SK-N-SH treated with all-trans-retinoic acid at 6 μM for 48 hours (cell line): ENCODE measurements at regions not wholly inside any gene's neighbourhood (a gene's known extent, or its start where the extent isn't known, plus 50 kb on each side); places are given as distances from the start of the nearest gene placed in this dataset.

Source experiments
- ESRRG ChIP-seq: fragments of 250-450 bp; sonication (Bioruptor Pico); IDR thresholded peaks from 2 replicates; pipeline ENCODE4 v1.6.1; 2021; ENCODE audit warnings: mild to moderate bottlenecking
- ISL1 ChIP-seq: fragments of 250-450 bp; sonication (Bioruptor Pico); IDR thresholded peaks from 2 replicates; pipeline ENCODE4 v2.1.2; 2022; ENCODE audit warnings: mild to moderate bottlenecking, moderate library complexity
- PPARA ChIP-seq: fragments of 250-450 bp; sonication (Bioruptor Pico); IDR thresholded peaks from 2 replicates; pipeline ENCODE4 v1.5.0; 2020; ENCODE audit warnings: mild to moderate bottlenecking, borderline replicate concordance
- TF ChIP-seq, protein P1 (sequence below): fragments of 250-450 bp; sonication (Bioruptor Pico); IDR thresholded peaks from 2 replicates; pipeline ENCODE4 v1.5.0; 2020; ENCODE audit warnings: mild to moderate bottlenecking, moderate library complexity

GRCh38 chr11:27830206-27830605 lies 130.0 kb upstream of the BDNF start:
- TF ChIP-seq ESRRG (CRISPR knock-in tag) (no peak), ISL1 (CRISPR knock-in tag) (no peak), PPARA (CRISPR knock-in tag) (no peak)
- TF ChIP-seq, protein P1, sequence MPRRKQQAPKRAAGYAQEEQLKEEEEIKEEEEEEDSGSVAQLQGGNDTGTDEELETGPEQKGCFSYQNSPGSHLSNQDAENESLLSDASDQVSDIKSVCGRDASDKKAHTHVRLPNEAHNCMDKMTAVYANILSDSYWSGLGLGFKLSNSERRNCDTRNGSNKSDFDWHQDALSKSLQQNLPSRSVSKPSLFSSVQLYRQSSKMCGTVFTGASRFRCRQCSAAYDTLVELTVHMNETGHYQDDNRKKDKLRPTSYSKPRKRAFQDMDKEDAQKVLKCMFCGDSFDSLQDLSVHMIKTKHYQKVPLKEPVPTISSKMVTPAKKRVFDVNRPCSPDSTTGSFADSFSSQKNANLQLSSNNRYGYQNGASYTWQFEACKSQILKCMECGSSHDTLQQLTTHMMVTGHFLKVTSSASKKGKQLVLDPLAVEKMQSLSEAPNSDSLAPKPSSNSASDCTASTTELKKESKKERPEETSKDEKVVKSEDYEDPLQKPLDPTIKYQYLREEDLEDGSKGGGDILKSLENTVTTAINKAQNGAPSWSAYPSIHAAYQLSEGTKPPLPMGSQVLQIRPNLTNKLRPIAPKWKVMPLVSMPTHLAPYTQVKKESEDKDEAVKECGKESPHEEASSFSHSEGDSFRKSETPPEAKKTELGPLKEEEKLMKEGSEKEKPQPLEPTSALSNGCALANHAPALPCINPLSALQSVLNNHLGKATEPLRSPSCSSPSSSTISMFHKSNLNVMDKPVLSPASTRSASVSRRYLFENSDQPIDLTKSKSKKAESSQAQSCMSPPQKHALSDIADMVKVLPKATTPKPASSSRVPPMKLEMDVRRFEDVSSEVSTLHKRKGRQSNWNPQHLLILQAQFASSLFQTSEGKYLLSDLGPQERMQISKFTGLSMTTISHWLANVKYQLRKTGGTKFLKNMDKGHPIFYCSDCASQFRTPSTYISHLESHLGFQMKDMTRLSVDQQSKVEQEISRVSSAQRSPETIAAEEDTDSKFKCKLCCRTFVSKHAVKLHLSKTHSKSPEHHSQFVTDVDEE = no peak
